ENCODE measurements at regions not wholly inside any gene's neighbourhood (a gene's known extent, or its start where the extent isn't known, plus 50 kb on each side); places are given as distances from the start of the nearest gene placed in this dataset.
"Not testable (repeated sequence)": the region's sequence is repeated elsewhere in the genome, so short reads cannot be mapped to it uniquely, and the experiment has no call there.

GRCh38 chr9:135186248-135187164 is 99.0 kb downstream of the OLFM1 start:
- Mint-ChIP-seq H3K27ac (no peak overlapping the region), H3K4me3 (no peak overlapping the region), H3K4me1 (no peaks in the 10 kb centered on the region), H3K9me3 (no peaks in the 10 kb centered on the region), H3K36me3 (ENCODE audit: low read depth) (no peaks in the 10 kb centered on the region), H3K27me3 (peaks cover 11% of the 10 kb centered on the region)
- ATAC-seq (replicated peaks): no peak

- no peaks in the 10 kb centered on the region for H3K9me3 Mint-ChIP-seq
- no peak overlapping the region for H3K4me3 Mint-ChIP-seq
- H3K36me3 Mint-ChIP-seq (ENCODE audit: low read depth): no peaks in the 10 kb centered on the region
- no peak for ATAC-seq (replicated peaks)
- no peak overlapping the region for H3K27ac Mint-ChIP-seq
- no peaks in the 10 kb centered on the region for H3K4me1 Mint-ChIP-seq
- peaks cover 11% of the 10 kb centered on the region for H3K27me3 Mint-ChIP-seq
These were observed 99.9 kb downstream of the OLFM1 start for GRCh38 chr9:135187365-135187764.

GRCh38 chr9:135188681-135189151 is 101.2 kb downstream of the OLFM1 start:
- Mint-ChIP-seq H3K36me3 (ENCODE audit: low read depth) (no peaks in the 10 kb centered on the region), H3K4me1 (no peaks in the 10 kb centered on the region), H3K27ac (no peak overlapping the region), H3K4me3 (no peak overlapping the region), H3K27me3 (peaks cover 16% of the 10 kb centered on the region), H3K9me3 (no peaks in the 10 kb centered on the region)
- no peak for ATAC-seq (replicated peaks)

- no peak overlapping the region for H3K27ac Mint-ChIP-seq
- no peak overlapping the region for H3K4me3 Mint-ChIP-seq
- no peaks in the 10 kb centered on the region for H3K4me1 Mint-ChIP-seq
- H3K27me3 Mint-ChIP-seq: peaks cover 16% of the 10 kb centered on the region
- H3K36me3 Mint-ChIP-seq (ENCODE audit: low read depth): no peaks in the 10 kb centered on the region
- no peak for ATAC-seq (replicated peaks)
- no peaks in the 10 kb centered on the region for H3K9me3 Mint-ChIP-seq
These were observed 102.0 kb downstream of the OLFM1 start for GRCh38 chr9:135189497-135189896.

- H3K36me3 Mint-ChIP-seq (ENCODE audit: low read depth): no peaks in the 10 kb centered on the region
- ATAC-seq (replicated peaks): no peak
- no peaks in the 10 kb centered on the region for H3K4me1 Mint-ChIP-seq
- H3K27ac Mint-ChIP-seq: no peak overlapping the region
- H3K27me3 Mint-ChIP-seq: peaks cover 16% of the 10 kb centered on the region
- no peak overlapping the region for H3K4me3 Mint-ChIP-seq
- H3K9me3 Mint-ChIP-seq: no peaks in the 10 kb centered on the region
These were observed 103.5 kb downstream of the OLFM1 start for GRCh38 chr9:135190789-135191577.

- ATAC-seq (replicated peaks): no peak
- H3K27ac Mint-ChIP-seq: no peak overlapping the region
These were observed 105.2 kb downstream of the OLFM1 start for GRCh38 chr9:135192686-135193085.

GRCh38 chr9:135195975-135196374 is 108.5 kb downstream of the OLFM1 start:
- H3K4me3 Mint-ChIP-seq; H3K9me3 Mint-ChIP-seq; ATAC-seq (replicated peaks); H3K27ac Mint-ChIP-seq; H3K4me1 Mint-ChIP-seq; H3K36me3 Mint-ChIP-seq (ENCODE audit: low read depth): not testable (repeated sequence)
- H3K27me3 Mint-ChIP-seq: peaks cover 17% of the 10 kb centered on the region

More at GRCh38 chr9:135192686-135193085, 105.2 kb downstream of the OLFM1 start:
- Mint-ChIP-seq H3K27me3 (peaks cover 9% of the 10 kb centered on the region), H3K36me3 (ENCODE audit: low read depth) (no peaks in the 10 kb centered on the region), H3K4me1 (no peaks in the 10 kb centered on the region), H3K9me3 (no peaks in the 10 kb centered on the region), H3K4me3 (no peak overlapping the region)

GRCh38 chr9:135196474-135196873 is 109.0 kb downstream of the OLFM1 start:
- no peaks in the 10 kb centered on the region for H3K4me1 Mint-ChIP-seq
- no peak overlapping the region for H3K27ac Mint-ChIP-seq
- ATAC-seq (replicated peaks): no peak
- H3K36me3 Mint-ChIP-seq (ENCODE audit: low read depth): no peaks in the 10 kb centered on the region
- H3K27me3 Mint-ChIP-seq: peaks cover 17% of the 10 kb centered on the region
- H3K4me3 Mint-ChIP-seq: no peak overlapping the region
- no peaks in the 10 kb centered on the region for H3K9me3 Mint-ChIP-seq

- H3K4me1 Mint-ChIP-seq: no peaks in the 10 kb centered on the region
- H3K27ac Mint-ChIP-seq: no peak overlapping the region
- H3K9me3 Mint-ChIP-seq: no peaks in the 10 kb centered on the region
- ATAC-seq (replicated peaks): no peak
- H3K36me3 Mint-ChIP-seq (ENCODE audit: low read depth): no peaks in the 10 kb centered on the region
- H3K4me3 Mint-ChIP-seq: no peak overlapping the region
- peaks cover 16% of the 10 kb centered on the region for H3K27me3 Mint-ChIP-seq
These were observed 110.7 kb downstream of the OLFM1 start for GRCh38 chr9:135198144-135198543.

GRCh38 chr9:135198586-135199285 is 111.3 kb downstream of the OLFM1 start:
- Mint-ChIP-seq H3K27ac (no peak overlapping the region), H3K27me3 (peaks cover 12% of the 10 kb centered on the region), H3K36me3 (ENCODE audit: low read depth) (no peaks in the 10 kb centered on the region), H3K9me3 (no peaks in the 10 kb centered on the region), H3K4me3 (no peak overlapping the region), H3K4me1 (no peaks in the 10 kb centered on the region)
- ATAC-seq (replicated peaks): no peak

GRCh38 chr9:135199489-135199888 is 112.0 kb downstream of the OLFM1 start:
- no peak for ATAC-seq (replicated peaks)
- H3K4me1 Mint-ChIP-seq: no peaks in the 10 kb centered on the region
- H3K27ac Mint-ChIP-seq: no peak overlapping the region
- no peaks in the 10 kb centered on the region for H3K9me3 Mint-ChIP-seq
- H3K36me3 Mint-ChIP-seq (ENCODE audit: low read depth): no peaks in the 10 kb centered on the region
- H3K4me3 Mint-ChIP-seq: no peak overlapping the region
- H3K27me3 Mint-ChIP-seq: peaks cover 12% of the 10 kb centered on the region

- Mint-ChIP-seq H3K9me3 (no peaks in the 10 kb centered on the region), H3K27ac (no peak overlapping the region), H3K36me3 (ENCODE audit: low read depth) (no peaks in the 10 kb centered on the region), H3K4me3 (no peak overlapping the region), H3K27me3 (peaks cover 12% of the 10 kb centered on the region), H3K4me1 (no peaks in the 10 kb centered on the region)
- no peak for ATAC-seq (replicated peaks)
These were observed 114.2 kb downstream of the OLFM1 start for GRCh38 chr9:135201711-135202110.

GRCh38 chr9:135204177-135204576 is 116.7 kb downstream of the OLFM1 start:
- Mint-ChIP-seq H3K4me3 (no peak overlapping the region), H3K36me3 (ENCODE audit: low read depth) (no peaks in the 10 kb centered on the region), H3K4me1 (no peaks in the 10 kb centered on the region), H3K27ac (no peak overlapping the region), H3K27me3 (peaks cover 3% of the 10 kb centered on the region), H3K9me3 (no peaks in the 10 kb centered on the region)
- ATAC-seq (replicated peaks): no peak

GRCh38 chr9:135209136-135209535 is 121.7 kb downstream of the OLFM1 start:
- Mint-ChIP-seq H3K27me3 (peaks cover 3% of the 10 kb centered on the region), H3K9me3 (no peaks in the 10 kb centered on the region), H3K36me3 (ENCODE audit: low read depth) (no peaks in the 10 kb centered on the region), H3K27ac (no peak overlapping the region), H3K4me1 (no peaks in the 10 kb centered on the region), H3K4me3 (no peak overlapping the region)
- ATAC-seq (replicated peaks): no peak

Data from activated T-helper 17 cell treated with anti-CD3 and anti-CD28 coated beads, Interleukin-2, amount 50 U/mL, for 72 hours (primary cell).